ELR (cell line): ENCODE measurements at regions not wholly inside any gene's neighbourhood (a gene's known extent, or its start where the extent isn't known, plus 50 kb on each side); places are given as distances from the start of the nearest gene placed in this dataset.

Experiments used
- DNase-seq: peaks from one replicate; pipeline ENCODE4 v3.0.0-alpha.2; 2015; ENCODE audit warnings: low read depth

DNA sequence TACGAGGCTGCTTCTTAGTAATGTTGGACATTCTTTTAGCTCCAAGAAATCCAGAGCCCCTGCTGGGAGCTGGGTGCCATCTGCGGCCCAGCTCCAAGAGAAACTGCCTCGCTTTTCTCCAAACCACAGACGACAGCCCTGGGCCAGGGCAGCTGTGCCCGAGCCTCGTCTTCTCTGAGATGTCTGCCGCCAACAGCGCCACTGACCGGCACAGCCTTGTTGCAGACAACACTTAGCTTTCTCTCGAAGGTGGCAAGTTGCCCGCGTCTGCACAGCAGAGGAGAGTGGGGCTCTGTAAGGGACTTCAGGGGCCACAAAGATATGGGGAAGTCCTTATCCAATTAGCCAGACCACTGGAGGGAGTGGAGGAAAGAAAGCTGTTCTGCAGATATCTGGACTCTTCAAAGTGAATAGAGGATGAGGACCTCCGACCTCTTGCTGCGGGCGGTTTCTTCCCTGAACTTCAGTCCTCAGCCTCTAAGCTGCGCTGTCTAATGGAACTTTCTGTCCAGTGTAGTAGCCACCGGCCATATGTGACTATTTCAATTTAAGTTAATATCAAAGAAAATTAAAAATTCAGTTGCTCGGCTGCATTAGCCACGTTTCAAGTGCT is 63.9 kb upstream of the DISP3 start:
- no peak for DNase-seq

DNA sequence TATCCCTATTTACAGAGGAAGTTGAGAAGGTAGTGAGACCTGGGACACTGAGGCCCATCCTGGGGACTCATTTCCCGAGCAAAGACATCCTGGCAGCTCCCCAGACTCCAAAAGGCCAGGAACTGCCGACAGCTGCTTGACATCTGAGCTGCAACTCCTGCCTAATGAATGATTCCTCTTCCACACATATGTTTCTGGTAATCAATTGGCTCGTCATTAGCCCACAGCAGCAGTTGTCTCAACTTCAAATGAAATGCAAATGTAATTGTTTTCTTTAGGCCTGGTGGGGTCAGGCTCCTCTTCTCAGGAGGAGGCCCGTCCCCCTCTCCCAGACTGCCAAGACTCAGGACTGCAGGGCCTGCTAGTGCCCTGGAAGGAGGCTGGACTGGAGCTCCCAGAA is 61.8 kb upstream of the DISP3 start:
- DNase-seq: no peak

DNA sequence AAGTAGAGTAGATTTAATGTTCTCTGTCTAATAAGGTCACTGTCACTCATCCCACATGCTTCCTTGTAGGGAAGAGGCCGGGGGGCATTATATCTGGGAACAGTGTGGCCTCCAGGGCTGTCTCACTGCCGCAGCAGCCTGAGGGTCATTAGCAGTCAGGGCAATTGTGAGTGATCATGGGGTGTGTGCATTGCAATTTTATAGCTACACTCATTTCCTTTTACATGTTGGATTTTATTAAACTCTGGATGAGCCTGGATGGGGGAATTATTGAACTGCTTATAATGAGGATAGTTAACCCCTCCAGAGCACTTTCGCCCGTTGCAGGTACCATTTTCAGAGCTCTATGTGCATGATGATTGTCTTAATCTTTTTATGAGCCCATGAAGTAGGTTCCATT is 60.9 kb upstream of the DISP3 start:
- DNase-seq: no peak

DNA sequence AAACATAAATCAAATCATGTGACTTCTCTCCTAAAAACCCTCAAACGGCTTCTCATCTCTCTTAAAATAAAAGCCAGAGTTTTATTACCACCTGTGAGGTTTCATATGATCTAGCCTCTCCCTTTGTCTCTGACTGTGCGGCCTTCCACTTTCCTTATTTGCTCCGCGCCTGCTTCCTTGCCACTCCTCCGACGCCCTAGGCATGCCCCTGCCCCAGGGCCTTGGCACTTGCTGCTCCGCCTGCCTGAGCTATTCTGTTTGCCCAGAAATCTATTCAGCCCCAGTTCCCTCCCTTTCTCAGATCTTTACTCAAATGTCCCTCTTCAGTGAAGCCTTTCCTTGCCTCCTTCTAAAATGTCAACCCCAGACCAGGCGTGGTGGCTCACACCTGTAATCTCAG is 57.5 kb upstream of the DISP3 start:
- no peak for DNase-seq

DNA sequence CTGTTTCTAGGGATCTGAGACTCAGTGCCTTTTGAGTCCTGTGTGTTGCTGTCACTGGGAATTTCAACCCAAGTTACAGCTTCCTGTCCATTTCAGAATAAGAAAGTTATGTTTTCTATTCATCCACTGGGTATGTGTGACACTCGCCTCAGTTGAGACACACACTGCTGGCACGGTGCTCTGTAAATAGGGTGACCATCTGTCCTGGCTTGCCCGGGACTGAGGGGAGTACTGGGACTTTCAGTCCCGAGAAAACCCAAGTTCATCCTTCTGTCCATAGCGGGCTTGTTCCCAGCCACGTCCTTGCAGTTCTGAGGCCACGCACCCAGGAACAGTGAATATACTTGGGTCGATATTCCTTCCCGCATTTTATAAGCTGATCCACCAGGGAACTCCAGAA is 56.3 kb upstream of the DISP3 start:
- no peak for DNase-seq

DNA sequence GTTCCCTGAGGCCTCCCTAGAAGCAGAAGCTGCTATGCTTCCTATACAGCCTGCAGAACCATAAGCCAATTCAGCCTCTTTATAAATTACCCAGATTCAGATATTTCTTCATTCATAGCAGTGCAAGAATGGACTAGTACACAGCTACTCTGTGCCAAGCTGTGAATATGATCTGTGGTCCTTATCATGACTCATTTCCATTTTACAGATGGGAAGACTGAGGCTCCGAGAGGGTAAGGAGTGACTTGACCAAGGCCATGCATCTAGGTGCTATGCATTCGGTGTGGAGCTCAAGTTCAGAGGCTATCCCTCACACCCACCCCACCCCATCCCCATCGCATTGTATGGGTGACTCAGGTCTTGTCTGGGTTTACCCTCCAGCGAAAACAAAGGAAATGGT is 52.3 kb upstream of the DISP3 start:
- DNase-seq: no peak

DNA sequence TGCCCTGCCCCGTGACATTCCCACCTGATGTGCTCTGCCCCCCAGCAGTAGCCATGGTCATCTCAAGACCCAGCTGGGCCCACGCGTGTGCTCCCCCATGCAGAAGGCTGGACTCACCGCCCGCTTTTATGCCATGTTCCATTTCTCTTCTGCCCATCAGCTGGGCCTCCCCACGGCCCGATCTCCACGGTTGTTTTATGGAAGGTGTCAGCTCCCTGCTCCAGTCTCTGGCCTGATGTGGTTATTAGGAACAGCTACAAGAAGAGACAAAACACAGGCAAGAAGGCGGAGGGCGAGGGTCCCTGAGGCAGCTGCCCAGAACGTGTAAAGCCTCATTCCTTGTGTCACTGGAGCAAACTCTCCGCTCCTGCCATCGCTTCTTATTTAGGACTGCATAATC is 50.2 kb upstream of the DISP3 start:
- no peak for DNase-seq
